OCI-LY3 (cell line): ENCODE measurements at regions not wholly inside any gene's neighbourhood (a gene's known extent, or its start where the extent isn't known, plus 50 kb on each side); places are given as distances from the start of the nearest gene placed in this dataset.

Experiments used
- CTCF ChIP-seq: fragments of 200-600, 300-600 bp; sonication (generic); IDR thresholded peaks from 2 replicates; pipeline ENCODE4 v1.5.1; 2014; ENCODE audit warnings: antibody characterized with exemption, low read length, low read depth
- EZH2phosphoT487 ChIP-seq: fragments of 200-600 bp; shearing (Covaris generic); IDR thresholded peaks from 2 replicates; pipeline ENCODE4 v1.6.1; 2018; ENCODE audit warnings: antibody characterized with exemption, mixed run types, low read depth

- TF ChIP-seq CTCF, result no peak
- TF ChIP-seq EZH2phosphoT487, result no peak
Measured at GRCh38 chr5:74030821-74031220, 404.8 kb downstream of the ARHGEF28 start.
